ENCODE measurements at regions not wholly inside any gene's neighbourhood (a gene's known extent, or its start where the extent isn't known, plus 50 kb on each side); places are given as distances from the start of the nearest gene placed in this dataset.

GRCh38 chr18:44586782-44587524 lies 93.7 kb upstream of the SETBP1 start:
- TF ChIP-seq CTCF (conservative IDR thresholded peaks at IDR 0.05 in 1 of 2, IDR thresholded peaks at IDR 0.05 in 1 of 2; ENCODE audit: low read depth in 1 of 2, low read length in 2 of 2) (no peak), EZH2 (IDR thresholded peaks at IDR 0.05; ENCODE audit: low read length, missing control alignments) (no peak)
